KBM-7 (cell line): ENCODE measurements at regions not wholly inside any gene's neighbourhood (a gene's known extent, or its start where the extent isn't known, plus 50 kb on each side); places are given as distances from the start of the nearest gene placed in this dataset.

Source experiments
- DNase-seq: peaks from one replicate; pipeline ENCODE4 v3.0.0-alpha.2; 2015
- in situ Hi-C: fragments of 300-500 bp; cut with MboI; formaldehyde crosslinking; loops from 2 replicates; pipeline ENCODE4 v1.14.3; 2020; ENCODE audit warnings: low sequenced_read_pairs, low pct_unique_long_range_greater_than_20kb, mixed read lengths

DNA sequence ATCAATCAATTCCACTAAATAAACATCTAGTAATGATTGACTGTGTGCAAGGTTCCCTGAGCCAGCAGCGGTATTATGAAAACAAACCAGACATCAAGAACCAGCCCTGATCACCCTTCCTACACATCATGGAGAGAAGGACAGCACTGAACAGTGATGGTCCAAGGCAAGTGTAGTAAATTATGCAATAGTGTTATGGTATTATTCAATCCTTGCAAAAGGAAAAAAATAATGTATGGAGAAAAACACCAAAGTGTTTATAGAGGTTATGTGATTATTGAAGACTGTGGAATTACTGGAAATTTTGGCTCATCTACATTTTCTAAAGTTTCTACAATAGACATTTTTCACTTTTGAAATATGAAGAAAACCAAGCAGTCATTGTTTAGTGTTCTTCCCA lies 105.3 kb downstream of the RCN1 start:
- DNase-seq: no peak
- in situ Hi-C loops: loop anchor here (25.0 kb wide), 1 partner anchor 959 kb away; no protein-coding TSS in a partner anchor

DNA sequence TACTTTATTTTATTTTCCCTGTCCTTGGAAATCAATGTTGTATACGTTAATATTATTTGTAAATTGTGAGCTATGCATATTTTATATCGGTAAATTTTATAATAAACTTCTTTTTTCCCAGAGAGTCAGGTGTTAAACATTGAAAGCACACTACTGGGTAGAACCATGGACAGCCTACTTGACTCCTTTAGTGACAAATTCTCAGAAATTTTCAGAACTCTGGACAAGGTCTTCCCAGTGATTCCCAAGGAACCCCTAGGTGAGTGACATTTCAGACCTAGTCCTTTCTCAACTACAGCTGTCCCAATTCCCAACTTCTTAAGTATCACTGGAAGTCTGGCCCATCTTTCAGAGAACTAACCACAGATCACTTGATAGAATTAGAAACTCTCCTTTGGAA lies 107.2 kb downstream of the RCN1 start:
- no peak for DNase-seq
- in situ Hi-C loops: loop anchor here (25.0 kb wide), 1 partner anchor 961 kb away; no protein-coding TSS in a partner anchor

DNA sequence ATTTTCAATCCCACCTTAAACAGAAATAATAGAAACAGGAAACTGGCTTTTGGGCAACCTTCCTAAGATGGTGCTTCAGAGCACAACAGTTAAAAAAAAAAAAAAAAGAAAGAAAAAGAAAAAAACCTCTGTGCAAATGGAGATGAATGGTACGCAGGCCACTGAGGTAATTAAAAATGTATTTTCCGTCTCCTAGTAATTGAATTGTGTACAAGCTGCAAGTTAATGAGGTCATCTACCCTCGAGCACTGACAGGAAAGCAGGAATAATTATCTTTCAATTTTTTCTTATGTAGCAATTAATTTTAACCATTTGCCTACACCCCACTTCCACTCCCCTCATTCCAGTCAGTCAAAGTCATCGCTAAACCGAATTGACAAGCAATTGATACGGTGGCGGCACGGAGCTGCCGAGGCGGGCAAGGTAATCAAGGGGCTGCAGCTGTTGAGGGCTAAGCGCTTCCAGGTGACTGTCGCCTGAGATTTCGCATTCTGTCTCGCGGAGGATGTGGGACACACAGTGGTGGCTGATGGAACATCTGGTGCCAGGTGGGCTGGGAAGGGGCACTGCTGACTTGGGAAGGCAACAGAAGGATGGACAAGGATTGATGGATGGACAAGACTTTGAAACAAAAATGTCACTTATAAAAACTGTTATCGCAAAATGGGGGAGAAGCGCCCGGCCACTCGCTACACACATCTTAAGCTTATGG lies 109.4 kb downstream of the RCN1 start:
- DNase-seq: no peak
- in situ Hi-C loops: no loop called here

DNA sequence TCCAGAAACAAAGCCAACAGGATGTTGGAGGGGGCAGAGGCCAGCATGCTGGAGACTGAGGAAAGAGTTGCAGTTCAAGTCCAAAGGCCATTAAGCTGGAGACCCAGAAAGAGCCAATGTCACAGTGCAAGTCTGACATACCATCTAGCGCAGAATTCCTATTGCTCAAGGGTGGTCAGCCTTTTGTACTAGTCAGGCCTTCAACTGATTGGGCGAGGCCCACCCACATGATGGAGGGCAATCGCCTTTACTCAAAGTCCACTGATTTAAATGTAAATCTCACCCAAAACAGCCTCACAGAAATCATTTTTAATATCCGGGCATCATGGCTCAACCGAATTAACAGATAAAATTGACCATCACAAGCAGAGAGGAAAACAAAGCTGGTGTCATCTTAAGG lies 113.9 kb downstream of the RCN1 start:
- DNase-seq: no peak
- in situ Hi-C loops: no loop called here

DNA sequence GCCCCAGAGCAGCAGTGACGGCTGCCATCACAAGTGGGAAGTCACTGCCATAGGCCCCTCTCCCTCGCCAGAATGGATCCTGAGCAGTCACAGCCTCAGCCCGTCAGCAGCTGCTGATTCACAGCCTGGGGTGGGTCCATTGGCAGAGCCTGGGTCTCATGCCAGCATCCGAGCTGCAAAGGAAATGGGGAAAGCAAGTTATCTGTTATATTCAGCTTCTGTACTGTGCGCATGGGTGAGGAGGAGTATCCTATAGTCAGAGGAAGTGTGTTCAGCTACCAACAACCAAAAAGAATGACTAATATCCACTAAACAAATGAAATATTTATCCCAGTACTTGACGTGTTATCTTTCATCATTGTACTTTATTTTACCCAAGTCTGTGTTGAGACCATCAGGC lies 119.7 kb downstream of the RCN1 start:
- in situ Hi-C loops: no loop called here
- DNase-seq: no peak

DNA sequence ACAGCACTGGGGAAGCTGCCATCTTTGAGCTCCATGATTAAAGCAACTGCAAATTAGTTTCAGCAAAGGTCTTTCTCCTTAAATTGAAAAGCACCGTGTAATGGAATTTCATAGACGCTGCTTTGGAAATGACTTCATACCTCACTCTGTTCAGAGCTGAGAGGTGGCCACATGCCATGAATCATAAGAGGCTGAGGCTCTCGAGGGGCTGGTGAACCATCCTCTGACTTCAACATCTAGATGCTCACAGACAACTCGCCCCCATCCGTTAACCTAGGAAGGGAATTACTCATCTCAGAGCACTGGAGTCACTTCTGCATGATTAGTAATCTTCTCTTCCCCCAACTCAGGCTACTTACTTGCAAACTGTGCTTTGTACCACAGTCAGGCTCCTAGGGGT lies 122.3 kb downstream of the RCN1 start:
- DNase-seq: no peak
- in situ Hi-C loops: no loop called here

DNA sequence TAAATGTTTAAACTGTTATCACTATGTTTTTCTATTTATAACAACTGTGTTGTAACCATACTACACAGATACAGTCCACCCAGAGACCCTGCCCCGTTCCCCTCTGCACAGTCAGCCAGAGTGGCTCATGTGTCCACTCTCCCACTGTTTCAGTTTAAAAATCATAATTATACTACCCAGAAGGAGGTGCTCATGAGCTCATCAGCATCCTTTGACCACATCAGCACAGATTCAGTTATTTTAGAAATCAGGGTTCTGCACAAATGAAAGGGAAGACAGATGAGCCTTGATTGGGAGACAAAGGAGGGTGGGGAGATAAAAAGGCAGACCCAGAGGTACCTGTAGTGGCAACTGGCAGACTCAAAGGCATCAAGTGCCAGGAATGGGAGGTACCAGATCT lies 124.3 kb downstream of the RCN1 start:
- in situ Hi-C loops: no loop called here
- DNase-seq: no peak

DNA sequence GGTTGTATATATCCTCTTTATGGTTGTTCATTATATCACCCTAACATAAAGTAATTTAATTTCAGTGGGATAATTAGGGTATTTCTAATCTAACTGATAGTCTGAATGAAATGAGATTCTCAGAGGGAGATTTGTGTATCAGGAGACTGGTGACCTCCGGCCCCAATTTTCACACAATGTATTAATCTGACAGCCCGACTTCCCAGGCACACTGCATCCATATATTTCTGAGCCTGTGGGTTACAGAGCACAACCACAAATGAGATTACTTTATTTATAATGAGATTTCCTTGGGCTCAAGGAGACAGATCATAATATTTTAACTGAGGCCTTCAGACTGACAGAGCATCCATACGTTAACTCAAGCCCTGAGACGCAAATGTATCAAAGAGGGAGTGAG lies 125.9 kb downstream of the RCN1 start:
- in situ Hi-C loops: no loop called here
- DNase-seq: no peak

DNA sequence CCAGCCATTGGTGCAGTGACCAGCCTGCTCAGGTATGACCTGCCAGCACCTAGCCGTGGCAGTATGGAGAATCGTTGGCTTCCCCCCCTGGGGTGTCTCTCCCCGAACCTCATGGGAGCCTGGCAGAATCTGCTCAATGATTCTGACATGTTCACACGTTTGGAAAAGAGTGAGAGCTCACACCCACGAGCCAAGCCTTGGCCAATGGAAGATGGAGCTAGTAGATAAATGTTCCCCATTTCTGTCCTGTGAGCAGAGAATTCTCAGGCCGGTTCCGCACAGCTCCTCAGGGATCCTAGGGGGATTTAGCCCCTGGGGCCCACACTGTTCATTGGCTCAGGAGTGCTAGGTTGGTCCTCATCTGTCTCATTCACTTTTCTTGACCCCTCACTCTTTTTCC lies 128.4 kb downstream of the RCN1 start:
- no peak for DNase-seq
- in situ Hi-C loops: no loop called here

DNA sequence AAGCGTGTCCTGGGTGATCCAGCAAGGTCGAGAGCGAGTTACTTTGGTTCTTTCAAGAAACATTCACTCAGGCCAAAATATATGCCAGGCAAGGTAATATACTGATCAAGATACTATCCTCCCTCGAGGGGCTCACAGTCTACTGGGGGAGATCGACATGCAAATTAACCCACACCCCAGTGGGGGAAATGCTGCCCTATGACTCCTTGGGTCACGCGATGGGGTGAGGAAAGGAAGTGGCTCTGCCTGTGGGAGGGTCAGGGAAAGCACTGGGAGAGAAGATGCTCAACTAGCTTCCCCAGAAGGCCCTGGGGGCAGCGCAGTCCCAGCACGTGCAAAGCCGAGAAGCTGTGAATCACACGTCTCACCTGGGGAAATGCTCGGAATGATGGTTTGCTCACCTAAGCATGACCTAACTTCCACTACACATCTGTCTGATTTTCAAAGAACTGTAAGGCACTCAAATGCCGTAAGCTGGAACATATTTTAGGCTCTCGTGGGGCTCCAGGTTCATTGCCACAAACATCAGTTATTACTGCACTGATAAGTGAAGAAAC lies 130.7 kb downstream of the RCN1 start:
- in situ Hi-C loops: no loop called here
- no peak for DNase-seq

DNA sequence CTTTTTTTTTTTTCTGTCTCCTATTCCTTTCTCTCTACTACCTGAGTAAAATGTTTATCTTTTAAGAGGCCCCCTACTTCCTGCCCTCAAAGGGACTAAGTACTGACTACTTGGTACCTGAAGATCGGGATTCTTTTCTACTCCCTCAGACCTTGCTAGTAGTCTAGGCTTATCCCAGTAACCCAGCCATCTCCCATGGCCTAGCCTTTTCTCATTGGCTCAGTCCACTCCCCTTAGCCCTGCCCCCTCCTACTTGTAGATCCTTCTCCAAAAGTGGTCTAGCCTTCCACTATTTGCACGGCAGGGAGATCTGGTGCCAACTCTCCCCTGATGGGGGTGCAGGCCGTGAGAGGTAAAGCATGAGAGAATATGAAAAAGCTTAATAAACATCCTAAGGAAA lies 133.7 kb downstream of the RCN1 start:
- no peak for DNase-seq
- in situ Hi-C loops: no loop called here

DNA sequence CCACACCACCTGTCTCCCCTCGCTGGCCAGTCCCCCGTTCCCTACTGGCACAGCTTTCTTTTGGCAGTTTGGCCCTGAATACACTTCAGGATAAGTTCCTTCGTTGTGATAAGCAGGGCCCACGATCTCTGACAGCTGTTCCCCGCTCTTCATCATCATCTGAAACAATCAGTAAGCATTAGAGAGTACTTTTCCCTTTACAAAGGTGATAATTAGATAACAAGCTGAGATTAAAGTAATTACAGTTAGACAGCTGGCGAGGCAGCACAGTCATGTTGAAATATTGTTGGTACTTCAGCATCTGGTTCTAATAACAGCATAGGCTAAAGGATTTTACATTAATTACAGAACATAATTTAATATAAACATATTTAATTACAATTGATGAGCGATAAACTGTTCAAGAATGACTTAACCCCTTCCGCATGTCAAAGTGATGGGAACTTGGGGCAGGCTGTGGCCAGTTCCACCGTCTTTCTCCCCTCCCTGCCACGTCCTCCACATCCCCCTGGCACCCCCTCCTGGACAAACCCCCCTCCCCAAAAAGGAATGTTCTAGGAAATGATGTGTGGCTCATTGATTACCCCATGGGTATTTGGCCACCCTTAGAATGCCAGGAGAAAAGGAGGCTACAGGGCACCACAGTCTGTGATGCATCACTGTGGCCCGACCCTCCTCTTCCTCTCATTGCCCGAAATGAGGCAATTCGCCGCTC lies 134.9 kb downstream of the RCN1 start:
- no peak for DNase-seq
- in situ Hi-C loops: no loop called here

DNA sequence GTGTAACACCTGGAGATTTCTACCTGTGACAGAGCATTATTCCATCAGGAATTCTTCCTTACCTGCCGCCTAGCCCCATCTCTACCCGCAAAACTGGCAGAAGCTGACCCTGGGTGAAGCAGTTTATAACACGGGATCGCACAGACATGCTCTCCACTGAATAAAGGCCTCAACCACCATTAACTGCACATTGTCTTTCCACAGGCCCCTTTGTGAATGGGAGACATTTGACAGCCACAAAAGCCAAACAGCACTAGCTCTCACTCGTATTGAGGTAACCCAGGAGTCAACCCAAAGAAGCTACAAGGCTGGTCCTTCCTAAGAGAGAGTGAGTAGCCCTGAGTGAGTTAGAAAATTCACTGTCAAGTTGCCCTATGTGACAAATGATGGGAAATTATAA lies 135.6 kb downstream of the RCN1 start:
- DNase-seq: no peak
- in situ Hi-C loops: no loop called here

DNA sequence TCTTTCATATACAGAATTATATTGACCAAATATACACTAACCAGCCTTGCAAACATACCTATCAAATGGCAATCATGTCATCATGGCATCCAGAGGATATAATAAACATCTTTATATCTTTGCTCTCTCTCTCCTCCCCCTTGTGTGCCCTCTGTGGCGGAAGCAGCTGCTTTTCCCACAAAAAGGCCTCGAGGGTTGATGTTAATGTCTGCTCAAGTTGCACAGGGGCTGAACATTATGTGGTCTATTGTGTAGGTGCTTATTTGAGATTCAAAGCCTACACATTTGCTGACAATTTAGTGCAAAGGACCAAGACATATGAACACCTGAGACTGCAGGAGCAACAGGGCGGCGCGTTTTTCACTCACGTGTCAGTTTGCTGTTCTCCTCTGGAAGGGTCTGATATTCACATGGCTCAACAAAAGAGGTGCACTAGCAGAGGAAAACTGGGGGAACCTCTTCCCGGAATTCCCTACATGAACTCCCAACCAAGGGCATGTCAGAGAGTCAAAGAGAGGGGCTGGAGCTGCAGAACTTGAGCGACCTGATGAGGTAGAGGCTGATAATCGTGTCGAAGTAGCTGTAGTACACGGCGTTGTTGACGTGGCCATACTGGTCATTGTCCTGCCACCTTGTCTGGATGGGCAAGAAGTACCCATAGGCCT lies 138.8 kb downstream of the RCN1 start:
- in situ Hi-C loops: no loop called here
- no peak for DNase-seq

DNA sequence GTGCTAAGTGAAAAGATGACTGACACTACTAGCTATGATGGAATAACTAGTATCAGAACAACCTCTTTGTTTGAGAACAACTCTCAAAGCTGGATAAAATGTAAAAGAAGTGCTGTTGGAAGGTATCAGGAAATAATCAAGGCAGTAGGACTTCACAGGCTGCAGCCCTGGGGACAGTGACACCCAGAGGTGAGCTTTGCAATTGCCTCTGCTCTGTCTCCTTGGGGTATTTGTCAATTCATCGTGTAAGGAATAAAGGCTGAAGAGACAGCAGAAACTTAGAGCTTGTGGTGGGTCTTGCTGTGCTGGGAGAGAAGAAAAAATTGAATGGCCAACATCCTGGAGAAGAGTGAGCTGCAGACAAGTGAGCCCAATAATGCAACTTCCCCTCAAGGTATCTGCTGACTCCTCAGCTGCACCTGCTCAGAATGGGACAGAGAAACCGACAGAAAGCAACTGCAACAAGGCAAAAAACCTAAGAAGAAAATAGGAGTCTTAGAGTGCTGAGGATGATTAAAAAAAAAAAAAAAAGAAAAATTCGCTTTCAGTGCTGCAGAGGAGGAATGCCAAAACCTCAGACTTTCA lies 141.1 kb downstream of the RCN1 start:
- in situ Hi-C loops: no loop called here
- DNase-seq: peak; percentile 40

DNA sequence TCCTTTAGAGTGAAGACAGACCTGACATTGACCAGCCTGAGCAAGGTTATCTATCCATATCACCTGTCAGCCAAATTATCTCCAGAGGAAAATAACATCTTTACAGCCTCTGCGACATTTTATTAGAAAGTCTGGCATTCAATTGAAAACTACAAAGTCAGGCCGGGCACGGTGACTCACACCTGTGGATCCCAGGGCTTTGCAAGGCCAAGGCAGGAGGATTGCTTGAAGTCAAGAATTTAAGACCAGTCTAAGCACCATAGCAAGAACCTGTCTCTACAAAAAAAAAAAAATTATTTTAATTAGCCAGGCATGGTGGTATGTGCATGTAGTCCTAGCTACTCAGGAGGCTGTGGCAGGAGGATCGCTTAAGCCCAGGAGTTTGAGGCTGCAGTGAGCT lies 141.6 kb downstream of the RCN1 start:
- in situ Hi-C loops: no loop called here
- DNase-seq: no peak

DNA sequence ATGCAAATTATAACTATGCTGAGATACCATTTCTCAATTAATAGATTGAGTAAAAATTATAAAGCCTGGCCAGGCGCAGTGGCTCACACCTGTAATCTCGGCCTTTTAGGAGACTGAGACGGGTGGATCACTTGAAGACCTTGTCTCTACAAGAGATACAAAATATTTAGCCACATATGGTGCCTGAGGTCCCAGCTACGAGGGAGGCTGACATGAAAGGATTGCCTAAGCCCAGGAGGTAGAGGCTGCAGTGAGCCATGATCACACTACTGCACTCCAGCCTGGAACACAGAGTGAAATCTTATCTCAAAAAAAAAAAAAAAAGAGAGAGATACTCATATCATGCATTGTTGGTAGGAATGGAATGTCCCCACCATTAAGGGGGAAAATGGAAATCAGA lies 142.4 kb downstream of the RCN1 start:
- in situ Hi-C loops: no loop called here
- DNase-seq: no peak

DNA sequence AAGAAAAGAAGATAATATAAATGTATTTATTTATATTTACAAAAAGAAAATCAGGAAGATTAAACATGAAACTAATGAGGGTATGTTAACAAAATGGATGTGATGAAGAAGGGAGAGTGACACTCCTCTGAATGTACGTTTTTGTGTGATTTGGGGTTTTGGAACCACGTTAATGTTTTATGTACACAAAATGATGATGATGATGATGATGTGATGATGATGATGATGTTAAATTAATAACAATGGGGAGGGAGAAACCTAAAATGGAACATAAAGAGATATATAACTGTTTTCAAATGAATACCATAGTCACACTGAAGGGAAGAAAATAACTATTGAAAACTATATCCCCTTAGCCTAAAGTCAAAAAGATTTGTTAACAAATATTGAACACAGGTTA lies 143.1 kb downstream of the RCN1 start:
- in situ Hi-C loops: no loop called here
- no peak for DNase-seq

DNA sequence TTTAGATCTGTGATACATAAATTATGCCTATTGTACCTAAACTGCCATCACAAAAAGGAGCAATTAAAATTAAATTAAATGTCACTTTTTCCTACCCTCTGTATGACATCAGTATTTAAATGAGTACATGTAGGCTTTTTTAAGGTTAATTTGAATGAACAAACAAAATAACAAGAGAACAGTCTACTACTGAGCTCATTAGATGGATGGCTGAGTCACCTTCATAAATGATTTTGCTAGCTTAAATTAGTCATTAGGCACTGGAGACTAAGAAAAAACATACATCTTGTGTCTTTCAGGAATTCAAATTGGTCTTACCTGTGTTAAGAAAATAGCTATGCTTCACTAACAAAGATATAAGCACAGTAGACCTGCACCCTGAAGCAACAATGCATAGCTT lies 153.6 kb downstream of the RCN1 start:
- in situ Hi-C loops: no loop called here
- DNase-seq: no peak

DNA sequence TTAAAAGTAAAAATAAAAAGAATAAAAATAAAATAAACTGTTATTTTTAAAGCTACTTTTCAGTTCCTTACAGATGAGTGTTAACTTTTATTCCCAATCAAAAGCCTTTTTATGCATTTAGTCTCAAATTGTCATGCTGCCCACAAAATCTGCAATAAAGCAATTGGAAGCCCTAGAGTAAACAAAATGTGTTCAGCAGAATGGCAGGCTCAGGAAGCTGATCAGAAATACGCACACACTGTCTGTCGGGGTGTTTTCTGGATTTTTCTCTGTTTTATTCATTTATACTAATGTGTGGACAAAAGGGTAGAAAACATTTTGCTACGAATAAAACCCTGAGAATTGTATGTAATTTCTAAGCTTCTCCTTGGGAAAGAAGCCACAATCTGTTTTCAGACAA lies 162.8 kb downstream of the RCN1 start:
- DNase-seq: no peak
- in situ Hi-C loops: no loop called here
